Upper lobe of left lung (tissue), 4 donors: ENCODE measurements at regions not wholly inside any gene's neighbourhood (a gene's known extent, or its start where the extent isn't known, plus 50 kb on each side); places are given as distances from the start of the nearest gene placed in this dataset.

Source experiments
- CTCF ChIP-seq, 6 experiments: fragments of 450-650 bp in 4 of 6; fragments of 200-600 bp in 2 of 6; sonication (generic) in 2 of 6; IDR thresholded peaks; one replicate each; pipeline ENCODE4 v1.5.1; 2016 to 2019; ENCODE audit warnings: antibody characterized with exemption in 6 of 6
- EP300 ChIP-seq, 4 donors: sonication (generic); formaldehyde crosslinking; IDR thresholded peaks; one replicate each; pipeline ENCODE4 v1.5.1; 2017; ENCODE audit warnings: antibody characterized with exemption in 4 of 4, control low read depth in 2 of 4
- POLR2A ChIP-seq, 4 donors: fragments of 450-650 bp; IDR thresholded peaks; one replicate each; pipeline ENCODE4 v1.5.1; 2016 to 2017; ENCODE audit warnings: antibody characterized with exemption in 4 of 4, mild to moderate bottlenecking in 2 of 4
- POLR2AphosphoS5 ChIP-seq, 2 donors: sonication (generic); formaldehyde crosslinking; IDR thresholded peaks; one replicate each; pipeline ENCODE4 v1.5.1; 2017; ENCODE audit warnings: antibody characterized with exemption in 2 of 2

- TF ChIP-seq CTCF (IDR thresholded peaks at IDR 0.05), result no peak
- no peak for TF ChIP-seq POLR2A (IDR thresholded peaks at IDR 0.05)
- TF ChIP-seq EP300 (IDR thresholded peaks at IDR 0.05), result no peak
- TF ChIP-seq POLR2AphosphoS5 (IDR thresholded peaks at IDR 0.05), result no peak
These were observed 700.0 kb upstream of the SOX11 start for GRCh38 chr2:4992226-4992625.
